ENCODE measurements at regions not wholly inside any gene's neighbourhood (a gene's known extent, or its start where the extent isn't known, plus 50 kb on each side); places are given as distances from the start of the nearest gene placed in this dataset.

DNA sequence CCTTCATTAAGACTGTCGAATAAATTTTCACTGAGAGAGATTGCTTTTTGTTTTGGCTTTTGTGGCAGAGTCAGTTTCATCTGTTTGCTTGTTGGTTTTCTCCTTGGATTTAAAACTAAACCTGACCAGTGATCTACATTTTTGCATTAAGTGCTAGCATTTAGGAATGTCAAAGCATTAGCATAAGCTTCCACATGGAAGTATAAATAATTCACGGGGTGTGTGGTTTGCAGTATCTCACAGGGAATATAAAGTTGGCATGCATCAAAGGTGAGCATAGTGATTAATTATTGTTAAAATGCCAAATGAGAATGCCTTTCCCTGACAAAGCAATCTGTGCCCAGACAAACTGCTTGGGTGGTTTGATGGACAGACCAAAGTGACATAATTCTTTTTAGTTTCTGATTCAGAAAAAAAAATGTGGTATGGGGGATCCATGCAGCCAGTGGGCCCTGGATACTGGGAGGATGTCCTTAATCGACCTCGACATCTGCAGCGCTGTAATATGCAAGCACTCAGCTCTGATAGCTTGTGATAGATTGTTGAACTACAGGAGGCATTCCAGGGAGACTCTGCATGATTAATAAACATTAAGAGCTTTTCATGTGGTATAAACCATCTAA lies 339.3 kb upstream of the POM121L12 start:
- TF ChIP-seq, protein P1, sequence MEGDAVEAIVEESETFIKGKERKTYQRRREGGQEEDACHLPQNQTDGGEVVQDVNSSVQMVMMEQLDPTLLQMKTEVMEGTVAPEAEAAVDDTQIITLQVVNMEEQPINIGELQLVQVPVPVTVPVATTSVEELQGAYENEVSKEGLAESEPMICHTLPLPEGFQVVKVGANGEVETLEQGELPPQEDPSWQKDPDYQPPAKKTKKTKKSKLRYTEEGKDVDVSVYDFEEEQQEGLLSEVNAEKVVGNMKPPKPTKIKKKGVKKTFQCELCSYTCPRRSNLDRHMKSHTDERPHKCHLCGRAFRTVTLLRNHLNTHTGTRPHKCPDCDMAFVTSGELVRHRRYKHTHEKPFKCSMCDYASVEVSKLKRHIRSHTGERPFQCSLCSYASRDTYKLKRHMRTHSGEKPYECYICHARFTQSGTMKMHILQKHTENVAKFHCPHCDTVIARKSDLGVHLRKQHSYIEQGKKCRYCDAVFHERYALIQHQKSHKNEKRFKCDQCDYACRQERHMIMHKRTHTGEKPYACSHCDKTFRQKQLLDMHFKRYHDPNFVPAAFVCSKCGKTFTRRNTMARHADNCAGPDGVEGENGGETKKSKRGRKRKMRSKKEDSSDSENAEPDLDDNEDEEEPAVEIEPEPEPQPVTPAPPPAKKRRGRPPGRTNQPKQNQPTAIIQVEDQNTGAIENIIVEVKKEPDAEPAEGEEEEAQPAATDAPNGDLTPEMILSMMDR (IDR thresholded peaks at IDR 0.05), result no peak
- TF ChIP-seq POLR2A (IDR thresholded peaks at IDR 0.05), result no peak

All from body of pancreas (tissue), 4 donors.